NAMALWA (cell line): ENCODE measurements at regions not wholly inside any gene's neighbourhood (a gene's known extent, or its start where the extent isn't known, plus 50 kb on each side); places are given as distances from the start of the nearest gene placed in this dataset.
"Not testable (repeated sequence)": the region's sequence is repeated elsewhere in the genome, so short reads cannot be mapped to it uniquely, and the experiment has no call there.

Experiments used
- DNase-seq: peaks from one replicate; pipeline ENCODE4 v3.0.0-alpha.2; 2015; ENCODE audit warnings: low spot score

GRCh38 chr13:22897571-22898314, 283.0 kb upstream of the SGCG start:
- DNase-seq = no peak

- DNase-seq = not testable (repeated sequence)
Measured at GRCh38 chr13:22900416-22900951, 280.3 kb upstream of the SGCG start.

DNA sequence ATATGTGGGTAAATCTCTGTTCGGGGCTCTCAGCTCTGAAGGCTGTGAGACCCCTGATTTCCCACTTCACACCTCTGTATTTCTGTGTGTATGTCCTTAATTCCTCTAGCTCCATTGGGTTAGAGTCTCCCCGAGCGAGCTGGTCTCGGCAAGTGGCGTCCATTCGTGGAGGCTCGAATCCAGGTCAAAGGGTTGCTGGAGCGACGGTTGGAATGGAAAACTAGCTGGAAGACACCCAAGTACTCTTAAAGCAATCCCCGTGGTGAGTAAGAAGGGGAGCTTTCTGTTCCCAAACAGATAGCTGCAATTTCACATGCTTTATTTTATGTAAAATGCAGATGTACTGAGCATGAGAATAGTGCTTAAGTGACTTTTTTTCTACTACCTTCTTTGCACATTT, 277.5 kb upstream of the SGCG start:
- no peak for DNase-seq

- no peak for DNase-seq
Measured at GRCh38 chr13:22903925-22904324, 276.9 kb upstream of the SGCG start.

DNA sequence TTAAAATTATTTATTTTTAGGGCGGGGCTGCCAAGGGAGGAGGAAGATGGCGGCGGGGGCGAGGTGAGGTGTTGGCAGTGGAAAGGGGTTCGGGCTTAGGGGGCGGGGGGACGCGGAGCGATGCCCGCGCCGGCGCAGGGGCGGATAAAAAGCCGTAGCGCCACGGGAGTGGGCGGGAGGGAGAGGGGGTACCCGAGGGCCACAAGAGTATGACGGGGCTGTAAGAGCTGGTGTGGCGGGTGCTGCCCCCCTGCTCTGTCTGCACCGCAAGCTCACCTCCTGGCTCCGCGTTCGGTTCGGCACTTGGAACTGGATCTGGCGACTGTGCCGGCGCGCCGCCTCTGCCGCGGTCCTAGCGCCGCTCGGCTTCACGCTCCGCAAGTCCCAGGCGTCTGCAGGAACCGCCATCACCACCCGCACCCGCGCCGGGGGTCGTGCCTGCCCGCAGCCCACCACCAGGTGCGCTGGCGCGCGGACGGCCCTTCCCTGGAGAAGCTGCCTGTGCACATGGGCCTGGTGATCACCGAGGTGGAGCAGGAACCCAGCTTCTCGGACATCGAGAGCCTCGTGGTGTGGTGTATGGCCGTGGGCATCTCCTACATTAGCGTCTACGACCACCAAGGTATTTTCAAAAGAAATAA, 265.2 kb upstream of the SGCG start:
- no peak for DNase-seq

DNA sequence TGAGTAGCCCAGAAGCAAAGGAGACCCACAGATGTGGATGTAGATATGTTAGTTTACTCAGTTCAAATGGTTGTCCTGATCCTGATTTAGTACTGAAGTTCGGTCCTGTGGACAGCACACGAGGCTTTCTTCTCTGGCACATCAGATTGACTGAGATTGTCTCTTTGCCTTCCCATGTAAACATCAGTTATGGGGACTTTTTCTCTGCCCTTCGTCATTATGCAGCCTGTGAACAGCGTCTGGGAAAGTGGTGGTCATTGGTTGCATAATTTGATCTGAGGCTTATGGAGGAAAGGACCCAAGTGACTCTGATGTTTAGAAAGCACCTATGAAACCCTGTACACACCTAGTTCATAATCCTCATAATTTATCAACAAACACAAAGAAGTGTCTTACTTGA, 264.5 kb upstream of the SGCG start:
- not testable (repeated sequence) for DNase-seq

GRCh38 chr13:22925881-22926747, 254.7 kb upstream of the SGCG start:
- no peak for DNase-seq

DNA sequence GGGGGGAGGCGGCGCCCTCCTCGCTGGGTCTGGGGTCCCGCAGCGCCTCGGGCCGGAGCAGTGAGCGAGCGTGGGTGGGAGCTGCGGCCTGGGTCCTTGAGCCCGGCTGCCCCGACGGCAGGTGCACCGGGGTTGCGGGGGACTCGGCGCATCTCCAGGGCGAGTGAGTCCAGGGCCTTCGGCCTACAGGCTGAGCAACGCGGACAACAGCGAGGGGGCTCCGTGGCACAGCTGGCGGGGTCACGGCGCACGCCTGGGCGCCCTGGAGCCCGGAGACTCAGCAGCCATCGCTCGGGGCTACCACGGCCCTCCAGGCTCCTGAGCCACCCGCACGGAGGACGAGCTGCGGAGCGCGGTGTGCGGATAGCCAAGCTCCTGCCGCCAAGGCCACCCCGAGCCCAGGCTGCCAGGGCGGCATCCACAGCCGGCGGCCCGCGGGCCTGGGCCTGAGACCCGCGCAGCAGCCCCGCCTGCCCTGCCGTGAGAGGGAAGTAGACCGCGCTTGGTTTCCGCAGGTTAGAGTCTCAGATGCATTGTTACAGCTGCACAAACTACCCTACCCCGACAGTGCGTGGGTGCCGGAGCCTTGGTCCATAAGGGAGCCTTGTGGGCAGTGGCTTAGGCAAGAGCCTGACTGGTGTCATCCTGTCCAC, 253.9 kb upstream of the SGCG start:
- no peak for DNase-seq

- not testable (repeated sequence) for DNase-seq
Measured at GRCh38 chr13:22927845-22928244, 252.9 kb upstream of the SGCG start.

GRCh38 chr13:22929381-22930126, 251.2 kb upstream of the SGCG start:
- DNase-seq = no peak

DNA sequence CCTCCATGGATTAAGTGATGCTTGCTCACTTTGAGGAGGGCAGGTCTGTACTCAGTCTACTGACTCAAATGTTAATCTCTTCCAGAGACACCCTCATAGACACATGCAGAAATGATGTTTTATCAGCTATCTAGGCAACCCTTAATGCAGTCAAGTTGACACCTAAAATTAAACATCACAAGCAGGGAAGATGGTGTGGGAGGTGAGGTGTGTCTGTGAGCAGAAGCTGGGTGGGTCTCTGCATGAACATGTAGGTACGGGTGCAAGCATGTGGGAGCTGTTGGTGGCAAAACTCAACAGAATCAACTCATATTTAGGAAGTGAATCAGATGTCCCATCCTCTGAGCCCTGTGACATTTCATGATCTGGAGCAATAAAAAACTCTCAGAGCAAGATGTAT, 249.2 kb upstream of the SGCG start:
- DNase-seq = no peak

GRCh38 chr13:22932632-22933412, 248.0 kb upstream of the SGCG start:
- not testable (repeated sequence) for DNase-seq

DNA sequence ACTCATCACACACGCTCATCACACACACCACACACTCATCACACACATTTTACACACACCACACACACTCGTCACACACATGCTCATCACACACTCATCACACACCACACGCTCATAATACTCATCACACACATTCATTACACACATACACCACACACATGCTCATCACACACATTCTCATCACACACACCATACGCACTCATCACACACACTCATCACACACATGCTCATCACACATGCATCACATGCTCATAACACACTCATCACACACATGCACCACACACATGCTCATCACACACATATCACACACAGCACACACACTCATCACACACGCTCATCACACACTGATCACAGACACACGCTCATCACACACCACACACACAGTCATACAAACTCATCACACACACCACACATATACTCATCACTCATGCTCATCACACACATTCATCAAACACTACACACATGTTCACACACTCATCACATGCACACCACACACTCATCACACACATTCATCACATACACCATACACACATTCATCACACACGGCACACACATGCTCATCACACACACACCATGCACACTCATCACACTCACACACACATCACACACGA, 247.1 kb upstream of the SGCG start:
- no peak for DNase-seq

DNA sequence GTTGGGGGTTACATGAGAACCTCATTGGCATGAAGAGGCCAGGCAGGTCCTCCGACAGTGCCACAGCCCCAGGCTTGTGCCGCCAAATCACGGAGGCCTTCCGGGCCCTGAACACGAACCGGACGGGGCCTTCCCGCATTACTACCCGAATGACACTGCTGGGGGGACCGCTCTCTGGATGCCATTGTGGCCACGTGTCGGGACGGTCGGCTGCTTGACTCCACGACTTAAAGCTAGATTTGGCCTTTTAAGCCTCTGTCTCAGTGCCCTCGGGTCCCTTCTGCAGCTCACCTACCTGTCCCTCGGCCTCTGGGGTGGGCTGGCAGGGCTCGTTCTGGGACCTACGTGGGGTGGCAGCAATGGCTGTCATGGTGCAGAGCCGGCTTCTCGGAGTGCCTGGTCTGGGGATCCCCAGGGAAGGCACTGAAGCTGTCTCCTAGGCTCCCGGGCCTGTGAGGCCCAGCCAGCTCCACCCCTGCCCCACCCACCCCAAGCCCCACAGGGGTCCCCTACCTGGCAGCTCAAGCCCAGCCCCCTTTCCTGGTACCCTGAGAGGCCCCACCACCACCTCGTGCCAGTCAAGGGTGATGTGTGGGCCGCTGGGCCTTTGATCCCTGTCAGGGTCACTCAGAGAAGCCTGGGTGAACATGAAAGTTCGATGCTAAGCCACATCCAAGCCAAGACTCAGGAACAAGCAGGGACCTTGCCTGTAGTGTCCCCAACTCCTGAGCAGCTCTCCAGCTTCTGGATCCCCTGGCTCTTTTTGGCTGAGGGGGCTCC, 245.8 kb upstream of the SGCG start:
- DNase-seq = no peak

DNA sequence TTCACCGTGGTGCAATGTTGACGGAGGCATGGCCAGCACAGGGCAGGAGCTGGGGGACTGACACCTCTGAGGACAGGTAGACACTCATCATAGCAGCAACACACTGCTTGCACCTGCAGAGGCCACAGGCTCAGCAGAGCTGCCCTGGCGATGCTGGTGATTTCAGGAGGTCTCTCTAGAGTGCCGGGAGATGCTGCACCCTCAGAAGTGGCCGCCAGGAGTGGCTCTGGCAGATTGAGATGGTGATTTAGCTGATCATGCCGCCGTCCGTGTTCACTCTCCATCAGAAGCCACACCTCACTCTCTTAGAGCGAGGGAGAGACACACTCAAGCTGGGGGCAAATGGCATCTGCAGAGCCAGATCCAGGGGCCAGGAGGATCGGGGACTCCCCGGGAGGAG, 244.6 kb upstream of the SGCG start:
- DNase-seq = no peak

- no peak for DNase-seq
Measured at GRCh38 chr13:22937241-22937640, 243.5 kb upstream of the SGCG start.

GRCh38 chr13:22937953-22938352, 242.8 kb upstream of the SGCG start:
- no peak for DNase-seq

- DNase-seq = no peak
Measured at GRCh38 chr13:22938576-22938975, 242.2 kb upstream of the SGCG start.

GRCh38 chr13:22939157-22939556, 241.6 kb upstream of the SGCG start:
- no peak for DNase-seq
